ENCODE measurements at regions not wholly inside any gene's neighbourhood (a gene's known extent, or its start where the extent isn't known, plus 50 kb on each side); places are given as distances from the start of the nearest gene placed in this dataset.
"Not testable (repeated sequence)": the region's sequence is repeated elsewhere in the genome, so short reads cannot be mapped to it uniquely, and the experiment has no call there.

DNA sequence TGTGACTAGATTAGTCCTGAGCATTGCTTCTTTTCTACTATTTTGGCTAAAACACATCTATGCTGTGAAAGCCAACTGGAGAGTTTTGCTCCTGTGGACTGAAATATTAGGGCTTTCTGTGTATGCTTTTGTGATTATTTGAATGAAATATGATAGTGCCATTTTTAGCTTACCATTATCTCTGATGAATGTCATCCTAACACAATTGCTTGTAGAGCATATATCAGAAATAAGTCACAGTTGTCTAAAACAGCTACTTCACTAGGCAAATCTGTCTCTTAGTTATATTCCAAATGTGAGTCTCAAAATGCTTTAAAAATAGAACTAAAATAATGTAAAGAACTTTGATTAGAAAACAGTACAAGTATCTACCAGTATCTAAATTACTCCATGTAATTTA is 401.4 kb upstream of the PTCHD4 start:
- no peak for DNase-seq
- Histone ChIP-seq H3K27me3 (replicated peaks in 2 of 5; ENCODE audit: control insufficient read depth in 4 of 5, insufficient read depth in 5 of 5, low read length in 4 of 5) (no peaks in the 10 kb centered on the region), H3K9me3 (ENCODE audit: control extremely low read depth in 1 of 5, control insufficient read depth in 4 of 5, insufficient read depth in 2 of 5, low read depth in 1 of 5, low read length in 4 of 5) (no peaks in the 10 kb centered on the region), H3K36me3 (ENCODE audit: control insufficient read depth in 4 of 4, insufficient read depth in 4 of 4, low read length in 3 of 4) (no peaks in the 10 kb centered on the region), H3K27ac (ENCODE audit: insufficient read depth in 1 of 2, low read depth in 1 of 2, low read length in 2 of 2, poor library complexity in 1 of 2, severe bottlenecking in 2 of 2) (no peak overlapping the region), H3K4me1 (ENCODE audit: control extremely low read depth in 1 of 4, control insufficient read depth in 4 of 4, insufficient read depth in 4 of 4, low read length in 3 of 4) (no peaks in the 10 kb centered on the region), H3K4me3 (ENCODE audit: control insufficient read depth in 1 of 7, extremely low read depth in 1 of 7, insufficient read depth in 4 of 7, low read depth in 2 of 7, low read length in 6 of 7) (no peak overlapping the region)
- ChIA-PET POLR2A (no interaction called here), CTCF (no interaction called here)

DNA sequence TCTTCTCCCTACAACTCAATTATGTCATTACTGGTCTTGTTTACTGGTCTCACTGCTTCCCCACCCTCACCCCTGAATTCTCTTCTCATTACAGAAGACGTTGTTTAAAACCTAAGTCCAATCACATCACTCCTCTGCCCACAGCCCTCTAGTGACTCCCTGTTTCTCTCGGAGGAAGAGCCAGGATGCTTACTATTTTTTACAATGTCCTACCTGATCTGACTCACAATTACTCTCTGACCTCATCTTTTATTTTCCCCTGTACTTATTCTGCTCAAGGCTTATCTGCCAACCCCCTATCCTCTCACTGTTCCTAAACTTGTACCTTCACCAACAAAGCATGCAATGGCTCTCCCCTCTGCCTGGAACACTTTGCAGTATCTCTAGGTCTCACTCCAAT is 400.4 kb upstream of the PTCHD4 start:
- POLR2A ChIA-PET = no interaction called here
- no peak overlapping the region for H3K27ac ChIP-seq (ENCODE audit: insufficient read depth in 1 of 2, low read depth in 1 of 2, low read length in 2 of 2, poor library complexity in 1 of 2, severe bottlenecking in 2 of 2)
- no peaks in the 10 kb centered on the region for H3K27me3 ChIP-seq (replicated peaks in 2 of 5; ENCODE audit: control insufficient read depth in 4 of 5, insufficient read depth in 5 of 5, low read length in 4 of 5)
- no peaks in the 10 kb centered on the region for H3K4me1 ChIP-seq (ENCODE audit: control extremely low read depth in 1 of 4, control insufficient read depth in 4 of 4, insufficient read depth in 4 of 4, low read length in 3 of 4)
- no peak overlapping the region for H3K4me3 ChIP-seq (ENCODE audit: control insufficient read depth in 1 of 7, extremely low read depth in 1 of 7, insufficient read depth in 4 of 7, low read depth in 2 of 7, low read length in 6 of 7)
- 68% methylated on average over 2 of the region's 2 CpGs for WGBS (ENCODE audit: insufficient coverage)
- H3K9me3 ChIP-seq (ENCODE audit: control extremely low read depth in 1 of 5, control insufficient read depth in 4 of 5, insufficient read depth in 2 of 5, low read depth in 1 of 5, low read length in 4 of 5) = no peaks in the 10 kb centered on the region
- DNase-seq = no peak
- CTCF ChIA-PET = interaction anchor here (0.7 kb wide), 1 partner anchor 851 kb away, joined by 4 read pairs; no protein-coding TSS in a partner anchor
- no peaks in the 10 kb centered on the region for H3K36me3 ChIP-seq (ENCODE audit: control insufficient read depth in 4 of 4, insufficient read depth in 4 of 4, low read length in 3 of 4)

DNA sequence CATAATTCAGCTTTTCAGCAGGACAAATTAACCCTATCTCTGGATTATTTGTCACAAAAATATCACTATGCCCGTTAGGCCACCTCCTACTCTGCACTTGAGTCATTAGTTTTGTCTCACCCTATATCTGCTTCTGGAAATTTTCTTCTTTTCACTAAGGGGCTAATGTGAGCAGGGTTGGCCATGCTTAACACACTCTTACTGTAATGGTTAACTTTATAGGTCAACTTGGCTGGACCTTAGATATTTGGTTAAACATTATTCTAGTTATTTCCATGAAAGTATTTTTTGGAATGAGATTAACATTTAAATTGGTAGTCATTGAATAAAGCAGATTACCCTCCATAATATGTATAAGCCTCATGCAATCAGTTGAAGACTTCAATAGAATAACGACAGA is 394.6 kb upstream of the PTCHD4 start:
- Histone ChIP-seq H3K36me3 (ENCODE audit: control insufficient read depth in 4 of 4, insufficient read depth in 4 of 4, low read length in 3 of 4) (no peaks in the 10 kb centered on the region), H3K4me1 (ENCODE audit: control extremely low read depth in 1 of 4, control insufficient read depth in 4 of 4, insufficient read depth in 4 of 4, low read length in 3 of 4) (no peaks in the 10 kb centered on the region), H3K27me3 (replicated peaks in 2 of 5; ENCODE audit: control insufficient read depth in 4 of 5, insufficient read depth in 5 of 5, low read length in 4 of 5) (no peaks in the 10 kb centered on the region), H3K27ac (ENCODE audit: insufficient read depth in 1 of 2, low read depth in 1 of 2, low read length in 2 of 2, poor library complexity in 1 of 2, severe bottlenecking in 2 of 2) (no peak overlapping the region), H3K9me3 (ENCODE audit: control extremely low read depth in 1 of 5, control insufficient read depth in 4 of 5, insufficient read depth in 2 of 5, low read depth in 1 of 5, low read length in 4 of 5) (no peaks in the 10 kb centered on the region), H3K4me3 (ENCODE audit: control insufficient read depth in 1 of 7, extremely low read depth in 1 of 7, insufficient read depth in 4 of 7, low read depth in 2 of 7, low read length in 6 of 7) (no peak overlapping the region)
- DNase-seq = no peak
- CTCF ChIA-PET = no interaction called here
- 88% methylated on average over 1 of the region's 2 CpGs for WGBS (ENCODE audit: insufficient coverage)
- POLR2A ChIA-PET = no interaction called here

DNA sequence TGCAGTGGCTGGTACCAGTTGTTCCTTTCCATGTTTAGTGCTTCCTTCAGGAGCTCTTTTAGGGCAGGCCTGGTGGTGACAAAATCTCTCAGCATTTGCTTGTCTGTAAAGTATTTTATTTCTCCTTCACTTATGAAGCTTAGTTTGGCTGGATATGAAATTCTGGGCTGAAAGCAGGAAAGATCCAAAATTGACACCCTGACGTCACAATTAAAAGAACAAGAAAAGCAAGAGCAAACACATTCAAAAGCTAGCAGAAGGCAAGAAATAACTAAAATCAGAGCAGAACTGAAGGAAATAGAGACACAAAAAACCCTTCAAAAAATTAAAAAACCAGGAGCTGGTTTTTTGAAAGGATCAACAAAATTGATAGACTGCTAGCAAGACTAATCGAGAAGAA is 382.4 kb upstream of the PTCHD4 start:
- H3K4me3 ChIP-seq (ENCODE audit: control insufficient read depth in 1 of 7, extremely low read depth in 1 of 7, insufficient read depth in 4 of 7, low read depth in 2 of 7, low read length in 6 of 7); H3K27ac ChIP-seq (ENCODE audit: insufficient read depth in 1 of 2, low read depth in 1 of 2, low read length in 2 of 2, poor library complexity in 1 of 2, severe bottlenecking in 2 of 2); POLR2A ChIA-PET; H3K36me3 ChIP-seq (ENCODE audit: control insufficient read depth in 4 of 4, insufficient read depth in 4 of 4, low read length in 3 of 4); CTCF ChIA-PET; H3K9me3 ChIP-seq (ENCODE audit: control extremely low read depth in 1 of 5, control insufficient read depth in 4 of 5, insufficient read depth in 2 of 5, low read depth in 1 of 5, low read length in 4 of 5); DNase-seq; H3K4me1 ChIP-seq (ENCODE audit: control extremely low read depth in 1 of 4, control insufficient read depth in 4 of 4, insufficient read depth in 4 of 4, low read length in 3 of 4); H3K27me3 ChIP-seq (replicated peaks in 2 of 5; ENCODE audit: control insufficient read depth in 4 of 5, insufficient read depth in 5 of 5, low read length in 4 of 5): not testable (repeated sequence)
- no CpG with 5 or more reads among the region's 2 CpGs for WGBS (ENCODE audit: insufficient coverage)

DNA sequence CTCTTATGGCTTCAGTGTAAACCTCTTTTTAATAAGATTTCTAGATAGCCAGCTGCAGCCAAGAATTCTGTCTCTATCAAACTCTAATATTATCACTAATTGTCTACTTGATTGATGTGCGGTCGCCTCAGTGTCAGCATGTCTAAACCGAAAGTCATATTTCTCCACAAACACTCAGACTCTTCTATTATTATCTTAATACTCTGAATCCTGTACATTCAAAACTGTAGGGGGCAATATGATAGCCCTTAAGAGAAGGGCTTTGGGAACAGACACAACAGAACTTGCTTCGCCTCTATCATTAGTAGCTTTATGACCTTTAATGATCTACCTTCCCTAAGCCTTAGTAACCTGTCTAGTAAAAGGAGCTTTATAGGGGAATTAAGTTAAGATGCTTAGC is 379.7 kb upstream of the PTCHD4 start:
- H3K9me3 ChIP-seq (ENCODE audit: control extremely low read depth in 1 of 5, control insufficient read depth in 4 of 5, insufficient read depth in 2 of 5, low read depth in 1 of 5, low read length in 4 of 5) = no peaks in the 10 kb centered on the region
- CTCF ChIA-PET = no interaction called here
- 83% methylated on average over 4 of the region's 4 CpGs for WGBS (ENCODE audit: insufficient coverage)
- H3K4me1 ChIP-seq (ENCODE audit: control extremely low read depth in 1 of 4, control insufficient read depth in 4 of 4, insufficient read depth in 4 of 4, low read length in 3 of 4) = no peaks in the 10 kb centered on the region
- no peaks in the 10 kb centered on the region for H3K36me3 ChIP-seq (ENCODE audit: control insufficient read depth in 4 of 4, insufficient read depth in 4 of 4, low read length in 3 of 4)
- DNase-seq = no peak
- no peak overlapping the region for H3K4me3 ChIP-seq (ENCODE audit: control insufficient read depth in 1 of 7, extremely low read depth in 1 of 7, insufficient read depth in 4 of 7, low read depth in 2 of 7, low read length in 6 of 7)
- H3K27me3 ChIP-seq (replicated peaks in 2 of 5; ENCODE audit: control insufficient read depth in 4 of 5, insufficient read depth in 5 of 5, low read length in 4 of 5) = no peaks in the 10 kb centered on the region
- H3K27ac ChIP-seq (ENCODE audit: insufficient read depth in 1 of 2, low read depth in 1 of 2, low read length in 2 of 2, poor library complexity in 1 of 2, severe bottlenecking in 2 of 2) = no peak overlapping the region
- POLR2A ChIA-PET = no interaction called here

DNA sequence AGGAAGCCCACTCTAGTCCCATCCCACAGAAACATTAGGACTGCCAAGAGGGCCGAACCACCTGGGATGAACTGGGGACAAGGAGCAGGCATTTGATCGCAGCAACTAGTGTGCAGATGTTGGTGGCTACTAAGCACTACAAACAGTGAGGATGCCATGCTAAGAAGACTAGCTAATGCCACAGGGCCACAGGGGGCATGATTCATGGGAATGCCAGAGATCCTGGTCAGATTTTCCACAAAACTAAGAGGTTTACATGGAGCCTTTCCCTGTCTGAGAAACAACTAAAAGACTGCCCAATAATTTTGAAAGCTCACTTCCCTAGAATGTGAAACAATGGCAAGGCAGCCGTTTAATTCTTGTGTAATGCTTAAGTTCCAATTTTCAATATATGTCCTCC is 375.9 kb upstream of the PTCHD4 start:
- WGBS (ENCODE audit: insufficient coverage) = no CpG with 5 or more reads among the region's 3 CpGs
- POLR2A ChIA-PET = no interaction called here
- DNase-seq = no peak

DNA sequence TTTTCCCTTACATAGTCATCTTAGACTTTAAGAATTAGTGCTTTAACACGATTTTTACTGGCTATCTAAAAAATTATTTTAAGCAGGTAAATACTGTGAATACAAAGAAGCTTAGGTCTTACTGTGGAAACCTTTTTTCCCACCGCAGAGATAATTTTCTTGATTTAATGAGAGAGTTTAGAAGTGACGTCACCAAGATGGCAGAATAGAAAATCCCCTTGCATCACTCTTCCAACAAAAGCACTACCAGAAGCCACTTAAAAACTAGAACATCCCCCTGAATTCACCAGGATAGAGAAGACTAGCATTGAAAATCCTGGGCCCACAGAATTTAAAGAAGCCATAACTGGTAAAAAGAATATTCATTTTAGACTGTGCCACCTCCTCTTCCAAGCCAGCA is 375.4 kb upstream of the PTCHD4 start:
- Histone ChIP-seq H3K27ac (ENCODE audit: insufficient read depth in 1 of 2, low read depth in 1 of 2, low read length in 2 of 2, poor library complexity in 1 of 2, severe bottlenecking in 2 of 2) (no peak overlapping the region), H3K4me3 (ENCODE audit: control insufficient read depth in 1 of 7, extremely low read depth in 1 of 7, insufficient read depth in 4 of 7, low read depth in 2 of 7, low read length in 6 of 7) (no peak overlapping the region), H3K36me3 (ENCODE audit: control insufficient read depth in 4 of 4, insufficient read depth in 4 of 4, low read length in 3 of 4) (no peaks in the 10 kb centered on the region), H3K4me1 (ENCODE audit: control extremely low read depth in 1 of 4, control insufficient read depth in 4 of 4, insufficient read depth in 4 of 4, low read length in 3 of 4) (no peaks in the 10 kb centered on the region), H3K9me3 (ENCODE audit: control extremely low read depth in 1 of 5, control insufficient read depth in 4 of 5, insufficient read depth in 2 of 5, low read depth in 1 of 5, low read length in 4 of 5) (no peaks in the 10 kb centered on the region), H3K27me3 (replicated peaks in 2 of 5; ENCODE audit: control insufficient read depth in 4 of 5, insufficient read depth in 5 of 5, low read length in 4 of 5) (no peaks in the 10 kb centered on the region)
- CTCF ChIA-PET = no interaction called here
- DNase-seq = no peak
- no CpG with 5 or more reads among the region's 3 CpGs for WGBS (ENCODE audit: insufficient coverage)
- POLR2A ChIA-PET = no interaction called here

More for the DNA sequence above, 375.9 kb upstream of the PTCHD4 start:
- no peaks in the 10 kb centered on the region for H3K27me3 ChIP-seq (replicated peaks in 2 of 5; ENCODE audit: control insufficient read depth in 4 of 5, insufficient read depth in 5 of 5, low read length in 4 of 5)
- no peaks in the 10 kb centered on the region for H3K36me3 ChIP-seq (ENCODE audit: control insufficient read depth in 4 of 4, insufficient read depth in 4 of 4, low read length in 3 of 4)
- H3K4me1 ChIP-seq (ENCODE audit: control extremely low read depth in 1 of 4, control insufficient read depth in 4 of 4, insufficient read depth in 4 of 4, low read length in 3 of 4) = no peaks in the 10 kb centered on the region
- no peak overlapping the region for H3K27ac ChIP-seq (ENCODE audit: insufficient read depth in 1 of 2, low read depth in 1 of 2, low read length in 2 of 2, poor library complexity in 1 of 2, severe bottlenecking in 2 of 2)
- CTCF ChIA-PET = no interaction called here
- H3K9me3 ChIP-seq (ENCODE audit: control extremely low read depth in 1 of 5, control insufficient read depth in 4 of 5, insufficient read depth in 2 of 5, low read depth in 1 of 5, low read length in 4 of 5) = no peaks in the 10 kb centered on the region
- H3K4me3 ChIP-seq (ENCODE audit: control insufficient read depth in 1 of 7, extremely low read depth in 1 of 7, insufficient read depth in 4 of 7, low read depth in 2 of 7, low read length in 6 of 7) = no peak overlapping the region

DNA sequence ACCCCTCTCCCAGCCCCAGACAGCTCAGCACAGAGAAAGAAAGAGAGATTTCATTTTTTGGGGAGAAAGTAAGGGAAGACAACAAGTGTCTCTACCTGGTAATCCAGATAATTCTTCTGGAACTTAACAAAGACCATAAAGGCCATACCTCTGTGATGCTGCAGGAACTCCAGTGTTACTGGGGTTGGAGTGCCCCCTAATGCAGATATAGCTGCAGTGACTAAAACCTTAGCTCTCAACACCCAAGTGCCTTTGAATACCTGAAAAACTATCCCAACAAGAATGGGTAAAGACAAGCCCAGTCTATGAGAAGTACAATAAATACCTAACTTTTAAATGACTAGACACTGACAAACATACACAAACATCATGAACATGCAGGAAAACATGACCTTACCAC is 365.3 kb upstream of the PTCHD4 start:
- Histone ChIP-seq H3K36me3 (ENCODE audit: control insufficient read depth in 4 of 4, insufficient read depth in 4 of 4, low read length in 3 of 4) (no peaks in the 10 kb centered on the region), H3K27me3 (replicated peaks in 2 of 5; ENCODE audit: control insufficient read depth in 4 of 5, insufficient read depth in 5 of 5, low read length in 4 of 5) (no peaks in the 10 kb centered on the region), H3K4me3 (ENCODE audit: control insufficient read depth in 1 of 7, extremely low read depth in 1 of 7, insufficient read depth in 4 of 7, low read depth in 2 of 7, low read length in 6 of 7) (no peak overlapping the region), H3K27ac (ENCODE audit: insufficient read depth in 1 of 2, low read depth in 1 of 2, low read length in 2 of 2, poor library complexity in 1 of 2, severe bottlenecking in 2 of 2) (no peak overlapping the region), H3K9me3 (ENCODE audit: control extremely low read depth in 1 of 5, control insufficient read depth in 4 of 5, insufficient read depth in 2 of 5, low read depth in 1 of 5, low read length in 4 of 5) (no peaks in the 10 kb centered on the region), H3K4me1 (ENCODE audit: control extremely low read depth in 1 of 4, control insufficient read depth in 4 of 4, insufficient read depth in 4 of 4, low read length in 3 of 4) (no peaks in the 10 kb centered on the region)
- POLR2A ChIA-PET = no interaction called here
- CTCF ChIA-PET = no interaction called here
- peak in 2 of 3 donors; percentile 20 to 26 for DNase-seq
